Liver (tissue), 8 donors: ENCODE measurements at regions not wholly inside any gene's neighbourhood (a gene's known extent, or its start where the extent isn't known, plus 50 kb on each side); places are given as distances from the start of the nearest gene placed in this dataset.

Experiments
- DNase-seq: peaks from one replicate; pipeline ENCODE4 v3.0.0-alpha.2; 2017; ENCODE audit warnings: low spot score
- H3K27ac ChIP-seq, 2 donors: one replicate each; pipeline ENCODE4 v1.7.0; 2013; ENCODE audit warnings: inconsistent platforms in 2 of 2, low read length in 2 of 2, control low read depth in 1 of 2, low read depth in 1 of 2, mild to moderate bottlenecking in 1 of 2
- H3K27me3 ChIP-seq, 4 donors: one replicate each; pipeline versions ENCODE4 v1.6.1 to v1.7.0; 2013; ENCODE audit warnings: low read length in 3 of 4, inconsistent platforms in 1 of 4, mild to moderate bottlenecking in 1 of 4, moderate library complexity in 1 of 4; ENCODE audit not compliant: control insufficient read depth in 4 of 4, insufficient read depth in 4 of 4
- H3K36me3 ChIP-seq, 4 donors: one replicate each; pipeline versions ENCODE4 v1.6.1 to v1.7.0; 2013; ENCODE audit warnings: low read length in 3 of 4, mild to moderate bottlenecking in 3 of 4, low read depth in 1 of 4, moderate library complexity in 1 of 4; ENCODE audit not compliant: control insufficient read depth in 4 of 4, insufficient read depth in 3 of 4
- H3K4me1 ChIP-seq, 4 donors: one replicate each; pipeline versions ENCODE4 v1.6.1 to v1.7.0; 2013; ENCODE audit warnings: low read length in 3 of 4, mild to moderate bottlenecking in 3 of 4, moderate library complexity in 1 of 4; ENCODE audit not compliant: control insufficient read depth in 4 of 4, insufficient read depth in 4 of 4
- H3K4me3 ChIP-seq, 3 donors: one replicate each; pipeline versions ENCODE4 v1.6.1 to v1.7.0; 2013; ENCODE audit warnings: low read length in 3 of 3, control low read depth in 1 of 3, low read depth in 1 of 3, mild to moderate bottlenecking in 1 of 3
- H3K9ac ChIP-seq, 2 donors: one replicate each; pipeline ENCODE4 v1.7.0; 2013; ENCODE audit warnings: low read length in 2 of 2, mild to moderate bottlenecking in 2 of 2, moderate library complexity in 2 of 2, control low read depth in 1 of 2, low read depth in 1 of 2
- H3K9me3 ChIP-seq, 4 donors: one replicate each; pipeline versions ENCODE4 v1.6.1 to v1.7.0; 2013; ENCODE audit warnings: low read length in 3 of 4; ENCODE audit not compliant: control insufficient read depth in 4 of 4
- ATF3 ChIP-seq: IDR thresholded peaks from 2 replicates; pipeline ENCODE4 v1.6.1; 2016; ENCODE audit warnings: antibody characterized with exemption
- CTCF ChIP-seq: fragments of 150-350 bp; IDR thresholded peaks from 2 replicates; pipeline ENCODE4 v1.5.1; 2017; ENCODE audit warnings: improper control_type of control experiment, low read depth, low read length; ENCODE audit not compliant: missing input control
- EGR1 ChIP-seq, 2 donors: IDR thresholded peaks; 2 replicates each; pipeline ENCODE4 v1.6.1; 2016 to 2018; ENCODE audit warnings: antibody characterized with exemption in 2 of 2, low read depth in 2 of 2
- FOXA1 ChIP-seq: IDR thresholded peaks from 2 replicates; pipeline ENCODE4 v1.6.1; 2016; ENCODE audit warnings: antibody characterized with exemption
- FOXA2 ChIP-seq: IDR thresholded peaks from 2 replicates; pipeline ENCODE4 v1.6.1; 2016; ENCODE audit warnings: antibody characterized with exemption
- GABPA ChIP-seq, 2 donors: IDR thresholded peaks in 1 of 2; conservative IDR thresholded peaks in 1 of 2; 2 replicates each; pipeline ENCODE4 v1.6.1; 2016; ENCODE audit warnings: antibody characterized with exemption in 2 of 2, mild to moderate bottlenecking in 1 of 2, moderate library complexity in 1 of 2
- HNF4A ChIP-seq, 2 donors: conservative IDR thresholded peaks; 2 replicates each; pipeline ENCODE4 v1.6.1; 2016; ENCODE audit warnings: antibody characterized with exemption in 2 of 2, mild to moderate bottlenecking in 2 of 2
- HNF4G ChIP-seq: IDR thresholded peaks from 2 replicates; pipeline ENCODE4 v1.6.1; 2016; ENCODE audit warnings: antibody characterized with exemption
- JUND ChIP-seq, 2 donors: IDR thresholded peaks; 2 replicates each; pipeline ENCODE4 v1.6.1; 2016; ENCODE audit warnings: antibody characterized with exemption in 2 of 2
- NR2F2 ChIP-seq: IDR thresholded peaks from 2 replicates; pipeline ENCODE4 v1.6.1; 2016; ENCODE audit warnings: antibody characterized with exemption
- REST ChIP-seq: IDR thresholded peaks from 2 replicates; pipeline ENCODE4 v1.6.1; 2016; ENCODE audit warnings: antibody characterized with exemption, mild to moderate bottlenecking
- RXRA ChIP-seq, 2 donors: IDR thresholded peaks; 2 replicates each; pipeline ENCODE4 v1.6.1; 2017 to 2018; ENCODE audit warnings: antibody characterized with exemption in 2 of 2, mild to moderate bottlenecking in 1 of 2
- SP1 ChIP-seq: IDR thresholded peaks from 2 replicates; pipeline ENCODE4 v1.6.1; 2018; ENCODE audit warnings: antibody characterized with exemption, mild to moderate bottlenecking
- TAF1 ChIP-seq: conservative IDR thresholded peaks from 2 replicates; pipeline ENCODE4 v1.6.1; 2016; ENCODE audit warnings: antibody characterized with exemption, mild to moderate bottlenecking
- YY1 ChIP-seq: IDR thresholded peaks from 2 replicates; pipeline ENCODE4 v1.6.1; 2016; ENCODE audit warnings: antibody characterized with exemption, mild to moderate bottlenecking
- ZBTB33 ChIP-seq: IDR thresholded peaks from 2 replicates; pipeline ENCODE4 v1.6.1; 2016; ENCODE audit warnings: antibody characterized with exemption
- WGBS: extraction: QIAGEN DNeasy Blood & Tissue Kit; methylation state at CpG from one replicate; pipeline ENCODE4 v1.1.7; 2013; 5-methylcytosine and 5-hydroxymethylcytosine counted together
- TF ChIP-seq, protein P1 (sequence below): IDR thresholded peaks from 2 replicates; pipeline ENCODE4 v1.6.1; 2016; ENCODE audit warnings: antibody characterized with exemption
- donor health status: healthy.
- donor health status: healthy.
- donor health status: healthy.
- donor health status: healthy.
- donor health status: healthy.

DNA sequence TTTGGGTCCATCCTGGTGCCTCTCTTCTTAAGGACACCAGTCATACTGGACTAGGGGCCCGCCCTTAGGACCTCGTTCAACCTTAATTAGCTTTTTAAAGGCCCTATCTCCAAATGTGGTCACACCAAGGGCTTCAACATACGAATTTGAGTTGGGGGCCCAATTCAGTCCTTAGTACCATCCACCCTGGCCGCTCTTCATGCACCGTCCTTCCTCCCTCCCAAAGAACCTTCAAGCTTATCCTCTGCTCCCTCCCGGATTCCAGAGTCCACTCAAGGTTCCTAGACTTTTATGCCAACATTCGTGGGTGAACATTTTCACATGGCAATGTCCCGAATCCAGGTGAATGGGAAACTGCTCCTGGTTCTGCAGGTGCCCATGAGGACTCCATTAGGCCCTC is 201.3 kb upstream of the IGF1R start:
- no peak for DNase-seq
- H3K4me1 ChIP-seq = no peaks in the 10 kb centered on the region
- WGBS = 75% methylated on average over 8 of the region's 8 CpGs
- no peaks in the 10 kb centered on the region for H3K27me3 ChIP-seq
- no peaks in the 10 kb centered on the region for H3K9me3 ChIP-seq
- no peak overlapping the region for H3K27ac ChIP-seq
- TF ChIP-seq SP1 (no peak), EGR1 (IDR thresholded peaks at IDR 0.05; ENCODE audit: low read depth in 2 of 2) (no peak)
- no peaks in the 10 kb centered on the region for H3K36me3 ChIP-seq
- H3K9ac ChIP-seq = no peak overlapping the region
- no peak overlapping the region for H3K4me3 ChIP-seq

GRCh38 chr15:98451236-98451635 is 197.1 kb upstream of the IGF1R start:
- Histone ChIP-seq H3K27me3 (no peaks in the 10 kb centered on the region), H3K9me3 (no peaks in the 10 kb centered on the region), H3K4me3 (no peak overlapping the region), H3K4me1 (no peaks in the 10 kb centered on the region), H3K27ac (no peak overlapping the region), H3K36me3 (no peaks in the 10 kb centered on the region), H3K9ac (no peak overlapping the region)
- WGBS = 80% methylated on average over 11 of the region's 11 CpGs
- DNase-seq = no peak
- TF ChIP-seq GABPA (IDR thresholded peaks at IDR 0.05 in 1 of 2, conservative IDR thresholded peaks at IDR 0.05 in 1 of 2) (no peak), SP1 (no peak), ATF3 (no peak)

DNA sequence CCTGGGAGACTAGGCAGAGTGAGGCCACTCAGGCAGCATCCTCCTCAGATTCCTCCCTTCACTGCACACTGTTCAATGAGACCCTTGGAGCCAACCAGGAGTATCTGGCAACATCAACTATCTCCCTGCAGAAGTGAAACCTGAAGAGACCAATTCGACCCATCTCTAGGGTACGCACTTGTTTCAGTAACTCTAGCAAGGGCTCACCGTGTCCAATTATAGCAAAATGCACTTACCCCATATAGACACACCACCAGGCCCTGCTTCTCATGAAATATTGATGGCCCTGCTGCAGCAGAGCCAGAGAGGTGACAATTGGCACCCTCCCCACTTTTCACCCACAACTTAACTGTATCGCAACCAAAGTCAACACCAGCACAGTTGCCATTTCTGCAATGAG is 196.1 kb upstream of the IGF1R start:
- no peak for TF ChIP-seq CTCF
- TF ChIP-seq GABPA (IDR thresholded peaks at IDR 0.05 in 1 of 2, conservative IDR thresholded peaks at IDR 0.05 in 1 of 2) = no peak
- no peak for TF ChIP-seq SP1
- no peak for TF ChIP-seq REST
- TF ChIP-seq FOXA1 = no peak
- no peak for TF ChIP-seq YY1
- no peak for TF ChIP-seq ZBTB33
- TF ChIP-seq JUND (IDR thresholded peaks at IDR 0.05) = no peak
- no peak for TF ChIP-seq FOXA2
- no peak for TF ChIP-seq TAF1
- TF ChIP-seq HNF4A (conservative IDR thresholded peaks at IDR 0.05) = no peak
- no peak for TF ChIP-seq EGR1 (IDR thresholded peaks at IDR 0.05; ENCODE audit: low read depth in 2 of 2)
- no peak for TF ChIP-seq HNF4G
- TF ChIP-seq ATF3 = no peak
- TF ChIP-seq RXRA (IDR thresholded peaks at IDR 0.05) = no peak
- TF ChIP-seq, protein P1, sequence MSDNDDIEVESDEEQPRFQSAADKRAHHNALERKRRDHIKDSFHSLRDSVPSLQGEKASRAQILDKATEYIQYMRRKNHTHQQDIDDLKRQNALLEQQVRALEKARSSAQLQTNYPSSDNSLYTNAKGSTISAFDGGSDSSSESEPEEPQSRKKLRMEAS = no peak
- TF ChIP-seq NR2F2 = no peak
- no peaks in the 10 kb centered on the region for H3K27me3 ChIP-seq
- 94% methylated on average over 4 of the region's 4 CpGs for WGBS
- H3K9me3 ChIP-seq = no peaks in the 10 kb centered on the region
- no peak overlapping the region for H3K9ac ChIP-seq
- no peaks in the 10 kb centered on the region for H3K36me3 ChIP-seq
- no peak overlapping the region for H3K4me3 ChIP-seq
- H3K4me1 ChIP-seq = no peaks in the 10 kb centered on the region
- no peak overlapping the region for H3K27ac ChIP-seq
- DNase-seq = no peak
